Hepatocyte (in vitro differentiated cells): ENCODE measurements at regions not wholly inside any gene's neighbourhood (a gene's known extent, or its start where the extent isn't known, plus 50 kb on each side); places are given as distances from the start of the nearest gene placed in this dataset.

Source experiments
- DNase-seq: peaks from one replicate; pipeline ENCODE4 v3.0.0-alpha.2; 2016; ENCODE audit warnings: low spot score
- H2AFZ ChIP-seq: fragments of 200-600 bp; sonication (generic); 2 replicates; pipeline ENCODE4 v1.6.0; 2016; ENCODE audit warnings: antibody characterized with exemption, mild to moderate bottlenecking
- H3K27ac ChIP-seq: fragments of 200-600 bp; sonication (generic); 2 replicates; pipeline ENCODE4 v1.5.1; 2016; ENCODE audit warnings: mild to moderate bottlenecking
- H3K27me3 ChIP-seq: fragments of 200-600 bp; sonication (generic); 2 replicates; pipeline ENCODE4 v1.6.1; 2016
- H3K36me3 ChIP-seq: fragments of 200-600 bp; sonication (generic); replicated peaks from 2 replicates; pipeline ENCODE4 v1.5.1; 2016; ENCODE audit warnings: low read depth; ENCODE audit not compliant: insufficient read depth
- H3K4me1 ChIP-seq: fragments of 200-600 bp; sonication (generic); 2 replicates; pipeline ENCODE4 v1.5.1; 2016; ENCODE audit warnings: mild to moderate bottlenecking, moderate library complexity; ENCODE audit not compliant: insufficient read depth
- H3K4me2 ChIP-seq: fragments of 200-600 bp; sonication (generic); 2 replicates; pipeline ENCODE4 v1.6.0; 2016
- H3K4me3 ChIP-seq: fragments of 200-600 bp; sonication (generic); 2 replicates; pipeline ENCODE4 v1.5.1; 2016; ENCODE audit warnings: mild to moderate bottlenecking
- H3K79me2 ChIP-seq: fragments of 200-600 bp; sonication (generic); 2 replicates; pipeline ENCODE4 v1.6.0; 2017; ENCODE audit warnings: mild to moderate bottlenecking
- H3K9me2 ChIP-seq: fragments of 200-600 bp; sonication (generic); replicated peaks from 2 replicates; pipeline ENCODE4 v1.6.0; 2017; ENCODE audit warnings: mild to moderate bottlenecking; ENCODE audit not compliant: insufficient read depth
- H3K9me3 ChIP-seq: fragments of 200-600 bp; sonication (generic); 2 replicates; pipeline ENCODE4 v1.5.1; 2016; ENCODE audit warnings: low read depth, mild to moderate bottlenecking
- H4K20me1 ChIP-seq: fragments of 200-600 bp; sonication (generic); 2 replicates; pipeline ENCODE4 v1.6.0; 2016; ENCODE audit warnings: mild to moderate bottlenecking; ENCODE audit not compliant: insufficient read depth, poor library complexity, severe bottlenecking
- CTCF ChIP-seq: fragments of 200-600 bp; sonication (generic); IDR thresholded peaks from 2 replicates; pipeline ENCODE4 v1.5.1; 2016; ENCODE audit warnings: antibody characterized with exemption, mild to moderate bottlenecking; ENCODE audit not compliant: poor library complexity
- EZH2 ChIP-seq: fragments of 200-600 bp; sonication (generic); IDR thresholded peaks from 2 replicates; pipeline ENCODE4 v1.6.1; 2016; ENCODE audit warnings: antibody characterized with exemption, mild to moderate bottlenecking, borderline replicate concordance
- EZH2phosphoT487 ChIP-seq: fragments of 200-600 bp; sonication (generic); IDR thresholded peaks from one replicate; pipeline ENCODE4 v1.6.1; 2018; ENCODE audit warnings: antibody characterized with exemption, mild to moderate bottlenecking, low read depth, moderate library complexity; ENCODE audit not compliant: unreplicated experiment, severe bottlenecking
- WGBS: methylation state at CpG from one replicate; pipeline ENCODE4 v1.1.6; 2016; ENCODE audit warnings: low lambda C conversion rate; ENCODE audit errors: missing lambda C conversion rate; 5-methylcytosine and 5-hydroxymethylcytosine counted together

- no peaks in the 10 kb centered on the region for H3K27me3 ChIP-seq
- H2AFZ ChIP-seq, result no peak overlapping the region
- H3K9me3 ChIP-seq, result no peaks in the 10 kb centered on the region
- DNase-seq, result no peak
- 95% methylated on average over 5 of the region's 5 CpGs for WGBS
- H3K9me2 ChIP-seq, result no peaks in the 10 kb centered on the region
- H3K4me3 ChIP-seq, result no peak overlapping the region
- no peak overlapping the region for H3K27ac ChIP-seq
- no peaks in the 10 kb centered on the region for H3K36me3 ChIP-seq
- H3K79me2 ChIP-seq, result no peaks in the 10 kb centered on the region
- H4K20me1 ChIP-seq, result peaks cover 2% of the 10 kb centered on the region
- no peak overlapping the region for H3K4me2 ChIP-seq
- H3K4me1 ChIP-seq, result no peaks in the 10 kb centered on the region
- TF ChIP-seq EZH2 (no peak), EZH2phosphoT487 (no peak), CTCF (no peak)
Observed at GRCh38 chr7:46357851-46358250, 436.8 kb upstream of the IGFBP3 start.

- no peaks in the 10 kb centered on the region for H3K9me2 ChIP-seq
- no peak overlapping the region for H2AFZ ChIP-seq
- no peaks in the 10 kb centered on the region for H3K27me3 ChIP-seq
- H3K9me3 ChIP-seq, result no peaks in the 10 kb centered on the region
- H3K27ac ChIP-seq, result no peak overlapping the region
- H3K4me3 ChIP-seq, result no peak overlapping the region
- DNase-seq, result no peak
- no peak overlapping the region for H3K4me2 ChIP-seq
- no peaks in the 10 kb centered on the region for H3K36me3 ChIP-seq
- no peaks in the 10 kb centered on the region for H3K4me1 ChIP-seq
- 100% methylated on average over 2 of the region's 2 CpGs for WGBS
- peaks cover 2% of the 10 kb centered on the region for H4K20me1 ChIP-seq
- H3K79me2 ChIP-seq, result no peaks in the 10 kb centered on the region
- TF ChIP-seq EZH2 (no peak), CTCF (no peak), EZH2phosphoT487 (no peak)
Observed at GRCh38 chr7:46357290-46357689, 436.2 kb upstream of the IGFBP3 start.

GRCh38 chr7:46356371-46356770 lies 435.3 kb upstream of the IGFBP3 start:
- no peak overlapping the region for H3K4me3 ChIP-seq
- no peaks in the 10 kb centered on the region for H3K79me2 ChIP-seq
- DNase-seq, result no peak
- 95% methylated on average over 2 of the region's 2 CpGs for WGBS
- H4K20me1 ChIP-seq, result peaks cover 2% of the 10 kb centered on the region
- no peaks in the 10 kb centered on the region for H3K4me1 ChIP-seq
- no peaks in the 10 kb centered on the region for H3K9me3 ChIP-seq
- no peak overlapping the region for H3K27ac ChIP-seq
- no peaks in the 10 kb centered on the region for H3K9me2 ChIP-seq
- H3K4me2 ChIP-seq, result no peak overlapping the region
- no peak for TF ChIP-seq CTCF
- TF ChIP-seq EZH2, result no peak
- no peaks in the 10 kb centered on the region for H3K27me3 ChIP-seq
- no peak overlapping the region for H2AFZ ChIP-seq
- H3K36me3 ChIP-seq, result no peaks in the 10 kb centered on the region

- no peaks in the 10 kb centered on the region for H3K4me1 ChIP-seq
- H3K4me2 ChIP-seq, result no peak overlapping the region
- no peaks in the 10 kb centered on the region for H3K9me3 ChIP-seq
- H3K79me2 ChIP-seq, result no peaks in the 10 kb centered on the region
- no peaks in the 10 kb centered on the region for H3K36me3 ChIP-seq
- no peak overlapping the region for H3K4me3 ChIP-seq
- H3K9me2 ChIP-seq, result no peaks in the 10 kb centered on the region
- H4K20me1 ChIP-seq, result peaks cover 2% of the 10 kb centered on the region
- no peak overlapping the region for H2AFZ ChIP-seq
- H3K27ac ChIP-seq, result no peak overlapping the region
- no peak for DNase-seq
- TF ChIP-seq EZH2phosphoT487 (no peak), EZH2 (no peak), CTCF (no peak)
- H3K27me3 ChIP-seq, result no peaks in the 10 kb centered on the region
- WGBS, result 95% methylated on average over 4 of the region's 4 CpGs
Observed at GRCh38 chr7:46355331-46355730, 434.3 kb upstream of the IGFBP3 start.
